K562 (cell line): ENCODE measurements at regions not wholly inside any gene's neighbourhood (a gene's known extent, or its start where the extent isn't known, plus 50 kb on each side); places are given as distances from the start of the nearest gene placed in this dataset.
A peak's percentile ranks its signal among the peaks of the same experiment; 100 is the strongest.

ENCODE experiments used
- ATAC-seq: fragments of 200-7000 bp; cut with Tn5 transposase; 3 replicates; pipeline ENCODE4 v1.9.1; 2020; ENCODE audit warnings: moderate library complexity
- BruUV-seq: library from RNA; stranded (reverse); fragments of 400-500 nt; replicated peaks from 2 replicates; lab custom pipeline; 2021; lab: Mats Ljungman, UMichigan
- CTCF ChIA-PET: fragments of 300-600 bp; formaldehyde crosslinking; extraction: SDS; loops from one replicate; lab custom pipeline; 2021; ENCODE audit warnings: low intra/inter-chr PET ratio; lab: Yijun Ruan, JAX
- POLR2A ChIA-PET: fragments of 300-600, 350-650 bp; sonication (Branson Sonifier 250); formaldehyde crosslinking; extraction: SDS; loops from one replicate; lab custom pipeline; 2021; ENCODE audit warnings: antibody characterized with exemption, inconsistent platforms; lab: Yijun Ruan, JAX
- DNase-seq, 4 experiments: peaks; one replicate each; pipeline versions ENCODE4 v3.0.0 to v3.0.0-alpha.2; 2011 to 2018; ENCODE audit warnings: low spot score in 3 of 4, mixed read lengths in 3 of 4; ENCODE audit errors: extremely low read depth in 1 of 4
- FAIRE-seq: peaks from 2 replicates; lab custom pipeline; 2011; peaks lifted over from hg19 to GRCh38; lab: Jason Lieb, UNC
- H2AFZ ChIP-seq: 2 replicates; pipeline ENCODE4 v1.6.0; 2011; ENCODE audit warnings: low read depth, low read length, control low read depth, inconsistent platforms
- H3K27ac ChIP-seq: fragments of 200-600 bp; 3 replicates; pipeline ENCODE4 v1.8.0; 2011; ENCODE audit warnings: low read depth, mild to moderate bottlenecking, control low read depth, inconsistent platforms, low read length, moderate library complexity, mixed read lengths; ENCODE audit errors: extremely low read depth
- H3K27me3 ChIP-seq, 2 experiments: fragments of 300-600 bp in 1 of 2; 2 replicates in 1 of 2; 3 replicates in 1 of 2; pipeline versions ENCODE4 v1.6.0 to v1.8.0; 2011; ENCODE audit warnings: inconsistent platforms in 2 of 2, low read length in 2 of 2, mild to moderate bottlenecking in 1 of 2, mixed read lengths in 1 of 2, moderate library complexity in 1 of 2; ENCODE audit not compliant: control insufficient read depth in 2 of 2, insufficient read depth in 2 of 2
- H3K36me3 ChIP-seq: fragments of 300-600 bp; 3 replicates; pipeline ENCODE4 v1.8.0; 2011; ENCODE audit warnings: mild to moderate bottlenecking, low read length, inconsistent platforms; ENCODE audit not compliant: control insufficient read depth, insufficient read depth
- H3K4me1 ChIP-seq, 2 experiments: fragments of 200-600 bp in 1 of 2; replicated peaks in 1 of 2; 2 replicates in 1 of 2; 3 replicates in 1 of 2; pipeline versions ENCODE4 v1.5.1 to v1.8.0; 2011; ENCODE audit warnings: inconsistent platforms in 2 of 2, low read length in 2 of 2, mild to moderate bottlenecking in 1 of 2, mixed read lengths in 1 of 2, moderate library complexity in 1 of 2; ENCODE audit not compliant: control insufficient read depth in 2 of 2, insufficient read depth in 2 of 2
- H3K4me2 ChIP-seq: 2 replicates; pipeline ENCODE4 v1.6.1; 2011; ENCODE audit warnings: low read length, control low read depth, inconsistent platforms, mixed read lengths; ENCODE audit not compliant: insufficient read depth
- H3K4me3 ChIP-seq: fragments of 200-600 bp; sonication (generic), shearing (Covaris generic); 2 replicates; pipeline ENCODE4 v1.5.1; 2016; ENCODE audit warnings: control low read depth, inconsistent platforms
- H3K79me2 ChIP-seq: fragments of 200-600 bp; 3 replicates; pipeline ENCODE4 v1.8.0; 2011; ENCODE audit warnings: low read length, inconsistent platforms; ENCODE audit not compliant: control insufficient read depth, insufficient read depth
- H3K9ac ChIP-seq, 2 experiments: 2 replicates each; pipeline versions ENCODE4 v1.6.0 to v1.6.1; 2011; ENCODE audit warnings: low read depth in 2 of 2, low read length in 2 of 2, control low read depth in 1 of 2, inconsistent platforms in 1 of 2, mild to moderate bottlenecking in 1 of 2, mixed read lengths in 1 of 2; ENCODE audit not compliant: insufficient read depth in 1 of 2
- H3K9me1 ChIP-seq: one replicate; pipeline ENCODE4 v1.6.0; 2011; ENCODE audit warnings: inconsistent platforms, mild to moderate bottlenecking, low read length, moderate library complexity; ENCODE audit not compliant: control insufficient read depth, insufficient read depth
- H3K9me3 ChIP-seq: replicated peaks from 2 replicates; pipeline ENCODE4 v1.5.1; 2011; ENCODE audit warnings: low read depth, low read length, inconsistent platforms; ENCODE audit not compliant: control insufficient read depth, insufficient read depth
- H4K20me1 ChIP-seq: replicated peaks from 2 replicates; pipeline ENCODE4 v1.6.1; 2011; ENCODE audit warnings: low read length, inconsistent platforms, mixed read lengths; ENCODE audit not compliant: control insufficient read depth, insufficient read depth
- ADNP ChIP-seq: fragments of 200-800 bp; sonication (Bioruptor generic); IDR thresholded peaks from 2 replicates; pipeline ENCODE4 v1.6.1; 2016; ENCODE audit warnings: missing genetic modification characterization, missing compliant biosample characterization
- BRCA1 ChIP-seq, 2 experiments: fragments of 450-650 bp in 1 of 2; sonication (generic) in 1 of 2; formaldehyde crosslinking in 1 of 2; IDR thresholded peaks; 2 replicates each; pipeline versions ENCODE4 v1.5.0 to v1.6.1; 2017 to 2020; ENCODE audit warnings: mild to moderate bottlenecking in 1 of 2, missing genetic modification reagents in 1 of 2
- ETV6 ChIP-seq, 3 experiments: fragments of 150-350 bp in 1 of 3; sonication (generic) in 1 of 3; formaldehyde crosslinking in 1 of 3; IDR thresholded peaks; 2 replicates each; pipeline versions ENCODE4 v1.6.1 to v1.8.0; 2014 to 2022; ENCODE audit warnings: borderline replicate concordance in 2 of 3, low read depth in 2 of 3, antibody characterized with exemption in 1 of 3, low read length in 1 of 3, mild to moderate bottlenecking in 1 of 3, missing genetic modification reagents in 1 of 3
- GATA2 ChIP-seq: sonication (generic); formaldehyde crosslinking; IDR thresholded peaks from 2 replicates; pipeline ENCODE4 v1.4.0; 2020; ENCODE audit warnings: mild to moderate bottlenecking, missing genetic modification reagents
- KHSRP ChIP-seq: fragments of 450-650 bp; IDR thresholded peaks from 2 replicates; pipeline ENCODE4 v1.6.1; 2017
- MCM5 ChIP-seq: fragments of 450-650 bp; IDR thresholded peaks from 2 replicates; pipeline ENCODE4 v1.6.1; 2016; ENCODE audit warnings: low read depth
- MIER1 ChIP-seq: fragments of 450-650 bp; IDR thresholded peaks from 2 replicates; pipeline ENCODE4 v1.6.1; 2016; ENCODE audit warnings: antibody characterized with exemption, mild to moderate bottlenecking, low read depth
- RBM39 ChIP-seq: fragments of 200-400 bp; formaldehyde crosslinking; optimal IDR thresholded peaks from 2 replicates; pipeline ENCODE3; 2018; ENCODE audit warnings: low read depth, low read length
- YY1 ChIP-seq, 3 experiments: IDR thresholded peaks; 2 replicates each; pipeline ENCODE4 v1.6.1; 2011; ENCODE audit warnings: low read length in 2 of 3, mild to moderate bottlenecking in 2 of 3, moderate library complexity in 2 of 3, borderline replicate concordance in 1 of 3, control low read depth in 1 of 3, low read depth in 1 of 3; ENCODE audit not compliant: insufficient read depth in 3 of 3, insufficient replicate concordance in 2 of 3, control insufficient read depth in 1 of 3, insufficient read length in 1 of 3; ENCODE audit errors: extremely low read depth in 1 of 3
- ZBTB33 ChIP-seq: sonication (generic); formaldehyde crosslinking; IDR thresholded peaks from 2 replicates; pipeline ENCODE4 v1.8.1; 2023; ENCODE audit warnings: mild to moderate bottlenecking, missing genetic modification reagents
- WGBS: fragments of 100-300 bp; shearing (Covaris generic); methylation state at CpG from one replicate; pipeline ENCODE4 v1.1.6; 2016; ENCODE audit warnings: low coverage, mixed read lengths; ENCODE audit not compliant: insufficient coverage; ENCODE audit errors: missing lambda C conversion rate; 5-methylcytosine and 5-hydroxymethylcytosine counted together
- in situ Hi-C: fragments of 300-500 bp; cut with MboI; formaldehyde crosslinking; loops from 4 replicates; pipeline ENCODE4 v1.15.0; 2018; ENCODE audit warnings: inconsistent platforms, mixed read lengths
- intact Hi-C: fragments of 100-400 bp; cut with micrococcal nuclease; formaldehyde crosslinking; loops from 2 replicates; pipeline ENCODE4 v1.14.2; 2022

GRCh38 chr12:92459850-92460249, 242.9 kb upstream of the PLEKHG7 start:
- Histone ChIP-seq H3K9me1 (no peaks in the 10 kb centered on the region), H3K27ac (no peak overlapping the region), H3K4me1 (no peaks in the 10 kb centered on the region; a peak in 2 of 5 replicates), H3K79me2 (no peaks in the 10 kb centered on the region)
- in situ Hi-C loops = no loop called here
- intact Hi-C loops = no loop called here
- no TSS peak for BruUV-seq
- TF ChIP-seq RBM39 = no peak
- peak; percentile 49; the same call in 1 of the 2 replicates for TF ChIP-seq ADNP (tag)
- TF ChIP-seq BRCA1 (IDR thresholded peaks at IDR 0.05) = no peak
- no peak for TF ChIP-seq BRCA1 (CRISPR knock-in tag; IDR thresholded peaks at IDR 0.05)
- no peak for TF ChIP-seq GATA2
- TF ChIP-seq, all 486 proteins: peak for 1
- Histone ChIP-seq H3K27me3 (no peaks in the 10 kb centered on the region), H3K4me3 (no peak overlapping the region), H3K4me2 (no peak overlapping the region), H3K9ac (no peak overlapping the region), H3K9me3 (no peaks in the 10 kb centered on the region), H3K36me3 (no peaks in the 10 kb centered on the region), H4K20me1 (no peaks in the 10 kb centered on the region), H2AFZ (no peak overlapping the region)
- no peak for ATAC-seq
- FAIRE-seq = no peak
- CTCF ChIA-PET = no interaction called here
- POLR2A ChIA-PET = interaction anchor here (0.9 kb wide), 1 partner anchor 314 kb away, joined by 3 read pairs; the partner anchor contains the start of gene BTG1
- DNase-seq = no peak

GRCh38 chr12:92458996-92459395, 243.8 kb upstream of the PLEKHG7 start:
- H3K4me3 ChIP-seq = no peak overlapping the region
- no peaks in the 10 kb centered on the region for H3K9me3 ChIP-seq
- no peak for TF ChIP-seq ETV6 (IDR thresholded peaks at IDR 0.05; ENCODE audit: borderline replicate concordance in 1 of 2, low read depth in 2 of 2, low read length in 1 of 2)
- no peak for TF ChIP-seq ETV6 (CRISPR knock-in tag; IDR thresholded peaks at IDR 0.05; ENCODE audit: borderline replicate concordance)
- no peak for TF ChIP-seq KHSRP
- no peak for TF ChIP-seq YY1 (IDR thresholded peaks at IDR 0.05; ENCODE audit: borderline replicate concordance in 1 of 3, control insufficient read depth in 1 of 3, extremely low read depth in 1 of 3, insufficient read depth in 3 of 3, insufficient read length in 1 of 3, insufficient replicate concordance in 2 of 3, low read depth in 1 of 3, low read length in 2 of 3)
- TF ChIP-seq MCM5 = no peak
- no peak for TF ChIP-seq MIER1
- TF ChIP-seq ZBTB33 (CRISPR knock-in tag) = peak; percentile 54; the same call in 1 of the 2 replicates
- intact Hi-C loops (no loop called here), in situ Hi-C loops (no loop called here)
- 82% methylated on average over 4 of the region's 4 CpGs for WGBS
- no peaks in the 10 kb centered on the region for H4K20me1 ChIP-seq
- no peak for DNase-seq
- no peak for FAIRE-seq
- H3K4me2 ChIP-seq = no peak overlapping the region
- no peaks in the 10 kb centered on the region for H3K9me1 ChIP-seq
- no peaks in the 10 kb centered on the region for H3K79me2 ChIP-seq
- no peaks in the 10 kb centered on the region for H3K36me3 ChIP-seq
- ATAC-seq = no peak
- H3K4me1 ChIP-seq = no peaks in the 10 kb centered on the region; a peak in 2 of 5 replicates
- CTCF ChIA-PET = no interaction called here
- H3K27me3 ChIP-seq = no peaks in the 10 kb centered on the region
- BruUV-seq = no TSS peak
- no peak overlapping the region for H3K27ac ChIP-seq
- POLR2A ChIA-PET = no interaction called here
- H2AFZ ChIP-seq = no peak overlapping the region
- no peak overlapping the region for H3K9ac ChIP-seq
